Transverse colon (tissue), 3 donors: ENCODE measurements at regions not wholly inside any gene's neighbourhood (a gene's known extent, or its start where the extent isn't known, plus 50 kb on each side); places are given as distances from the start of the nearest gene placed in this dataset.

Experiments used
- CTCF ChIP-seq, 5 experiments: fragments of 200-600 bp in 3 of 5; fragments of 450-650 bp in 2 of 5; sonication (generic) in 3 of 5; IDR thresholded peaks; 1 replicate in 2 of 5; 2 replicates in 3 of 5; pipeline ENCODE4 v1.5.1; 2016 to 2017; ENCODE audit warnings: antibody characterized with exemption in 5 of 5, inconsistent platforms in 3 of 5, mild to moderate bottlenecking in 2 of 5, moderate library complexity in 1 of 5
- EP300 ChIP-seq: sonication (generic); formaldehyde crosslinking; IDR thresholded peaks from one replicate; pipeline ENCODE4 v1.6.1; 2017; ENCODE audit warnings: antibody characterized with exemption, low read depth
- POLR2A ChIP-seq: fragments of 450-650 bp; IDR thresholded peaks from one replicate; pipeline ENCODE4 v1.6.1; 2016; ENCODE audit warnings: antibody characterized with exemption, mild to moderate bottlenecking, moderate library complexity

- TF ChIP-seq CTCF (IDR thresholded peaks at IDR 0.05) (no peak), EP300 (no peak), POLR2A (no peak)
Measured at GRCh38 chr4:120355881-120356280, 289.2 kb upstream of the MAD2L1 start.
